Neural cell (in vitro differentiated cells): ENCODE measurements at regions not wholly inside any gene's neighbourhood (a gene's known extent, or its start where the extent isn't known, plus 50 kb on each side); places are given as distances from the start of the nearest gene placed in this dataset.

ENCODE experiments used
- CTCF ChIP-seq: fragments of 450-650 bp; IDR thresholded peaks from 2 replicates; pipeline ENCODE4 v1.5.1; 2014; ENCODE audit warnings: antibody characterized with exemption, mild to moderate bottlenecking, moderate library complexity; ENCODE audit not compliant: poor library complexity, severe bottlenecking
- EP300 ChIP-seq: fragments of 450-650 bp; conservative IDR thresholded peaks from 2 replicates; pipeline ENCODE4 v1.6.1; 2014; ENCODE audit warnings: antibody characterized with exemption, mild to moderate bottlenecking, moderate library complexity; ENCODE audit not compliant: poor library complexity, severe bottlenecking
- POLR2AphosphoS5 ChIP-seq: IDR thresholded peaks from 2 replicates; pipeline ENCODE4 v1.6.1; 2012
- SMC3 ChIP-seq: fragments of 450-650 bp; conservative IDR thresholded peaks from 2 replicates; pipeline ENCODE4 v1.6.1; 2014; ENCODE audit warnings: antibody characterized with exemption, mild to moderate bottlenecking, moderate library complexity; ENCODE audit not compliant: poor library complexity
- TAF1 ChIP-seq: IDR thresholded peaks from 2 replicates; pipeline ENCODE4 v1.6.1; 2012; ENCODE audit warnings: low read depth

GRCh38 chr21:17988102-17988437, 168.9 kb upstream of the C21orf91 start:
- TF ChIP-seq TAF1 (no peak), POLR2AphosphoS5 (no peak), CTCF (no peak), EP300 (no peak), SMC3 (no peak)
